NT2/D1 (cell line): ENCODE measurements at regions not wholly inside any gene's neighbourhood (a gene's known extent, or its start where the extent isn't known, plus 50 kb on each side); places are given as distances from the start of the nearest gene placed in this dataset.

Experiments
- SUZ12 ChIP-seq: IDR thresholded peaks from 2 replicates; pipeline ENCODE4 v1.6.1; 2011; ENCODE audit not compliant: insufficient read length, insufficient read depth; ENCODE audit errors: extremely low read depth
- YY1 ChIP-seq: IDR thresholded peaks from 2 replicates; pipeline ENCODE4 v1.6.1; 2011; ENCODE audit not compliant: insufficient read length, insufficient read depth
- ZNF274 ChIP-seq: IDR thresholded peaks from 2 replicates; pipeline ENCODE4 v1.6.1; 2011; ENCODE audit warnings: mild to moderate bottlenecking, low read depth, low read length

GRCh38 chr4:24322511-24322910 lies 261.8 kb downstream of the DHX15 start:
- TF ChIP-seq YY1 (no peak), SUZ12 (no peak), ZNF274 (no peak)
